ENCODE measurements at regions not wholly inside any gene's neighbourhood (a gene's known extent, or its start where the extent isn't known, plus 50 kb on each side); places are given as distances from the start of the nearest gene placed in this dataset.

DNA sequence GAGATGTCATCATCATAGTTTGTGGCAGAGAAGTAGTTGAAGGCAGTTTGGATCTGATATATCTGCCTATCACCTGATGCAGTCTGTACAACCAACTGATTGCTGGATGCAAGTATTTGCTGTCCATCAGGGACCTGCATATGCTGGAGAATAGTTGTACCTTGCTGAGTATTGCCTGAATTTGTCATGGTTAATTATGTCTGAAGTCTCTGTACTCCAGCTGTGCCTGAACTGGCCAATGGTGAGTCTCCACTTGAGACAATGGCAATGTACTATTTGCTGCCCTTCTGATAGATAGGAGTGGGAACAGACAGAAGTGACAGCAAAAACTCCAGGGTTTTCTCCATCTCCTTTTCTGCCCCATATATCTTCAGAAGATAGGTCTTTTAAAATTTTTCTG is 531.5 kb downstream of the EPHA7 start:
- H4K20me1 ChIP-seq (ENCODE audit: low read length) = no peaks in the 10 kb centered on the region
- intact Hi-C loops (cut with micrococcal nuclease) = no loop called here
- no peak overlapping the region for H3K27ac ChIP-seq (ENCODE audit: low read length)
- no peak overlapping the region for H2AFZ ChIP-seq (ENCODE audit: low read length)
- H3K27me3 ChIP-seq (ENCODE audit: low read length) = no peaks in the 10 kb centered on the region
- no peak overlapping the region for H3K4me3 ChIP-seq (ENCODE audit: low read length)
- H3F3A ChIP-seq (ENCODE audit: low read length, unreplicated experiment) = no peaks in the 10 kb centered on the region
- no peaks in the 10 kb centered on the region for H3K36me3 ChIP-seq (ENCODE audit: low read depth, low read length)
- no peak for ATAC-seq
- CTCF ChIA-PET = no interaction called here
- no peak for DNase-seq
- no peak overlapping the region for H3K9ac ChIP-seq (ENCODE audit: low read length)
- no TSS peak for BruUV-seq (replicated peaks)
- H3K4me2 ChIP-seq (ENCODE audit: low read length) = no peak overlapping the region
- no peaks in the 10 kb centered on the region for H3K4me1 ChIP-seq (ENCODE audit: insufficient read depth, low read length)
- TF ChIP-seq EZH2phosphoT487 (IDR thresholded peaks at IDR 0.05; ENCODE audit: borderline replicate concordance, low read length) = no peak
- no peak for TF ChIP-seq EZH2 (IDR thresholded peaks at IDR 0.05; ENCODE audit: low read length, unreplicated experiment)
- H3K9me2 ChIP-seq (replicated peaks; ENCODE audit: low read length) = no peaks in the 10 kb centered on the region
- H3K79me2 ChIP-seq (ENCODE audit: low read length) = no peaks in the 10 kb centered on the region
- no peaks in the 10 kb centered on the region for H3K9me3 ChIP-seq (ENCODE audit: low read length)
- POLR2A ChIA-PET (ENCODE audit: unreplicated experiment) = no interaction called here

DNA sequence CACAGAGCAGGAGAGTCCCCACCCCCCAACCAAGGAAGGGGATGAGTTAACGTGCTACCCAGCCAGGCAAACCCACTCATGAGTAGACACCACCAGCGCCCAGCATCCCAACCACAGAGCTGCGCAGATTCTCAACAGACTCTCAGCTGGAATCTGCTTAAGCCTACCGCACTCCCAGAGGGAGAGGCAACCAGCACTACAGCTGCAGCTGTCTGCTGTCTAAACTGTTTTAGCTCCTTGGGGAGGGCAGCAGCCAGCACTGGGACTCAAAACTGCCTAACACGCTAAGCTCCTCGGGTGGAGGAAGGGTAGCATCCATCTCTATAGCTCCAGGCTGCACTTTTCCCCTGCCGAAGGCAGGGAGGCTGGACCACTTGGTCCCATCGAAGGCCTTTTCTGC is 539.8 kb downstream of the EPHA7 start:
- Histone ChIP-seq H3F3A (ENCODE audit: low read length, unreplicated experiment) (no peaks in the 10 kb centered on the region), H2AFZ (ENCODE audit: low read length) (no peak overlapping the region), H3K4me1 (ENCODE audit: insufficient read depth, low read length) (no peaks in the 10 kb centered on the region), H3K9ac (ENCODE audit: low read length) (no peak overlapping the region), H3K79me2 (ENCODE audit: low read length) (no peaks in the 10 kb centered on the region), H3K9me3 (ENCODE audit: low read length) (0 out of 2 replicates have a peak, but pooled peaks cover 7% of the 10 kb centered on the region), H3K4me3 (ENCODE audit: low read length) (no peak overlapping the region), H3K27ac (ENCODE audit: low read length) (no peak overlapping the region), H3K27me3 (ENCODE audit: low read length) (no peaks in the 10 kb centered on the region), H4K20me1 (ENCODE audit: low read length) (no peaks in the 10 kb centered on the region), H3K9me2 (replicated peaks; ENCODE audit: low read length) (no peaks in the 10 kb centered on the region), H3K36me3 (ENCODE audit: low read depth, low read length) (no peaks in the 10 kb centered on the region), H3K4me2 (ENCODE audit: low read length) (no peak overlapping the region)
- no peak for DNase-seq
- CTCF ChIA-PET = no interaction called here
- POLR2A ChIA-PET (ENCODE audit: unreplicated experiment) = no interaction called here
- no TSS peak for BruUV-seq (replicated peaks)
- intact Hi-C loops (cut with micrococcal nuclease) = no loop called here
- ATAC-seq = no peak
- TF ChIP-seq, protein P1, sequence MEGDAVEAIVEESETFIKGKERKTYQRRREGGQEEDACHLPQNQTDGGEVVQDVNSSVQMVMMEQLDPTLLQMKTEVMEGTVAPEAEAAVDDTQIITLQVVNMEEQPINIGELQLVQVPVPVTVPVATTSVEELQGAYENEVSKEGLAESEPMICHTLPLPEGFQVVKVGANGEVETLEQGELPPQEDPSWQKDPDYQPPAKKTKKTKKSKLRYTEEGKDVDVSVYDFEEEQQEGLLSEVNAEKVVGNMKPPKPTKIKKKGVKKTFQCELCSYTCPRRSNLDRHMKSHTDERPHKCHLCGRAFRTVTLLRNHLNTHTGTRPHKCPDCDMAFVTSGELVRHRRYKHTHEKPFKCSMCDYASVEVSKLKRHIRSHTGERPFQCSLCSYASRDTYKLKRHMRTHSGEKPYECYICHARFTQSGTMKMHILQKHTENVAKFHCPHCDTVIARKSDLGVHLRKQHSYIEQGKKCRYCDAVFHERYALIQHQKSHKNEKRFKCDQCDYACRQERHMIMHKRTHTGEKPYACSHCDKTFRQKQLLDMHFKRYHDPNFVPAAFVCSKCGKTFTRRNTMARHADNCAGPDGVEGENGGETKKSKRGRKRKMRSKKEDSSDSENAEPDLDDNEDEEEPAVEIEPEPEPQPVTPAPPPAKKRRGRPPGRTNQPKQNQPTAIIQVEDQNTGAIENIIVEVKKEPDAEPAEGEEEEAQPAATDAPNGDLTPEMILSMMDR (conservative IDR thresholded peaks at IDR 0.05; ENCODE audit: low read depth, low read length) = no peak
- TF ChIP-seq EZH2 (IDR thresholded peaks at IDR 0.05; ENCODE audit: low read length, unreplicated experiment) (no peak), EZH2phosphoT487 (IDR thresholded peaks at IDR 0.05; ENCODE audit: borderline replicate concordance, low read length) (no peak)

DNA sequence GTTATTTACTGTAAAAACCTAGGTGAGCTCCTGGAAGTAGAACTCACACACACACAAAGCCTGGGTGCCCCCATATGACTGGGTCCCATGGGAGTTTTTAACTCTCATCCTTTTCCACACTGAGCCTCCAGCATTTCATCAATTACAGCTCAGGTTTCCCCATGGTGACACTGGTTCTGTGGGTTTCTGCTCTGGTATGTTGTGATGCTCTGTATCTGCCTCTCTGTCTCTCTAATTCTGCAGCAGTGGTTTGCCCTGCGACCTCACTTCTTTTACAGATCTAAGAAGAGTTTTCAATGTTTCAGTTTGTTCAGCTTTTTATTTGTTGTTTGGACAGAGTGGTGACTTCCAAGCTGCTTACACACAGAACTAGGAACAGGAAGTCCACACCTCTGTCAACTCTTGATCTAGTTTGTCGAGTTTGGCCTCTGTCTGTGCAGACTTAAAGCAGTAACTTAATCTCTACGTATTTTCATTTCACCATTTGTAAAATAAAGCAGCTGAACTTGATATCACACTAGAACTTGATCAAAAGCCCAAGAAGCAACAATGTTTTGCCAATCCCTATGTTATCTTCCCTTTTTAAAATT is 554.3 kb downstream of the EPHA7 start:
- CTCF ChIA-PET = no interaction called here
- BruUV-seq (replicated peaks) = no TSS peak
- Histone ChIP-seq H3K4me1 (ENCODE audit: insufficient read depth, low read length) (peaks cover 16% of the 10 kb centered on the region; the same call in 1 of the 2 replicates), H3K36me3 (ENCODE audit: low read depth, low read length) (no peaks in the 10 kb centered on the region), H3K9me2 (replicated peaks; ENCODE audit: low read length) (no peaks in the 10 kb centered on the region), H3K4me3 (ENCODE audit: low read length) (no peak overlapping the region), H3K27ac (ENCODE audit: low read length) (no peak overlapping the region), H4K20me1 (ENCODE audit: low read length) (no peaks in the 10 kb centered on the region), H3K79me2 (ENCODE audit: low read length) (no peaks in the 10 kb centered on the region), H3K27me3 (ENCODE audit: low read length) (no peaks in the 10 kb centered on the region), H3K9me3 (ENCODE audit: low read length) (no peaks in the 10 kb centered on the region), H2AFZ (ENCODE audit: low read length) (peak overlapping the region; percentile 50; the same call in 1 of the 2 replicates), H3K9ac (ENCODE audit: low read length) (no peak overlapping the region), H3F3A (ENCODE audit: low read length, unreplicated experiment) (no peaks in the 10 kb centered on the region), H3K4me2 (ENCODE audit: low read length) (peak overlapping the region; percentile 25; the same call in 1 of the 2 replicates)
- POLR2A ChIA-PET (ENCODE audit: unreplicated experiment) = no interaction called here
- intact Hi-C loops (cut with micrococcal nuclease) = no loop called here
- DNase-seq (peak; percentile 41), ATAC-seq (peak; percentile 62)
- no peak for TF ChIP-seq EZH2 (IDR thresholded peaks at IDR 0.05; ENCODE audit: low read length, unreplicated experiment)
- TF ChIP-seq, protein P1 (conservative IDR thresholded peaks at IDR 0.05; ENCODE audit: low read depth, low read length) = no peak
- no peak for TF ChIP-seq EZH2phosphoT487 (IDR thresholded peaks at IDR 0.05; ENCODE audit: borderline replicate concordance, low read length)

Data from PC-3 (cell line).